HG03432 (cell line): ENCODE measurements at regions not wholly inside any gene's neighbourhood (a gene's known extent, or its start where the extent isn't known, plus 50 kb on each side); places are given as distances from the start of the nearest gene placed in this dataset.
"Not testable (repeated sequence)": the region's sequence is repeated elsewhere in the genome, so short reads cannot be mapped to it uniquely, and the experiment has no call there.

Experiments used
- ATAC-seq: cut with Tn5 transposase; IDR thresholded peaks from one replicate; pipeline ENCODE4 v1.9.1; 2021; ENCODE audit warnings: mild to moderate bottlenecking, moderate library complexity; ENCODE audit not compliant: unreplicated experiment

DNA sequence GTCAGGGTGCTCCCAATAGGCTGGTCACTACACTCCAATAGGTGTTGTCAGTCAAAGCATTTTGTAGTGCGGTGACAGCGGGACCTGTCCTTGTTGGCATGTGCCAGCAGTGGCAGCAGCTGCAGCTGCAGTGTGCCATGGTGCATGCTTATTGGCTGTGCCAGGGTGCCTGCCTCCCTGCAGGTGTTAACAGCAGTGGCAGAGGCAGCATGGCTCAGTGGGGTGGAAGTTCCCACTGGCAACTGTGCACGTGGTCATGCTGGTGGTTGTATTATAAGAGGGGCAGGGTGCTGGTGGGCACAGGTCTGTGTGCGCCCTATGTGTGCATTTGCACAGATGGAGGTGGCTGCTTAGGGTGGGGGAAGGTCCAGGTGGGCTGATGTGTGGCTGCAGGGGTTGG is 133.7 kb upstream of the EDIL3 start:
- ATAC-seq = no peak

DNA sequence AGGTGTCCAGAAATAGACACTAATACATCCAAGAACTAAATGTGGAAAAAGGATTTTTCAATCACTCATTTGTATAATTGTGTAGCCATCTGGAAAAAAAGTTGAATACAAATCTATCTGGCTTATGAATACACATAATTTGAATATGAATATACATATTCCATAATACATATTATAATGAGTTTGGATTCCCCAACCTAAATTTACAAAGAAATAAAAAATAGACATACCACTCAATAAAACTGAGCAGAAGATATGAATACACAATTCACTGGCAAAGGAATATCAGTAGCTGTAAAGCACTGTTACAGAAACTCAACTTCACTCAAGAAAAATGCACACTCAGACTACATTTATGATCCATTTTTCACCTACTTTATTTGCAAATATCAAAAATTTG is 121.9 kb upstream of the EDIL3 start:
- no peak for ATAC-seq

DNA sequence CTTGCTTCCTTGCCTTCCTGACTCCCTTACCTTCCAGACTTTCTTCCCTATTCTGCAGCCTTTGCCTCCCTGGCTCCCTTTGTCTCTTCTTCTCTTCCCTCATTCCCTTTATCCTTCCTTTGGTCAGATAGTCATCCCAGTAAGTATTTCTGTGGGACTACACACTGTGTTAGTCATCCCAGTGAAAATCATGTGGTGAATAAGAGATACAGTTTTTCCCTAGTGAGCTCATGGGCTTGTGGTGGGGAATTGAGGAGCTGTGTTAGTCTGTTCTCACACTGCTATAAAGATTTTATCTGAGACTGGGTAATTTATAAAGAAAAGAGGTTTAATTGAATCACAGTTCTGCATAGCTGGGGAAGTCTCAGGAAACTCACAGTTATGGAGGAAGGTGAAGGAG is 109.8 kb upstream of the EDIL3 start:
- ATAC-seq = no peak

DNA sequence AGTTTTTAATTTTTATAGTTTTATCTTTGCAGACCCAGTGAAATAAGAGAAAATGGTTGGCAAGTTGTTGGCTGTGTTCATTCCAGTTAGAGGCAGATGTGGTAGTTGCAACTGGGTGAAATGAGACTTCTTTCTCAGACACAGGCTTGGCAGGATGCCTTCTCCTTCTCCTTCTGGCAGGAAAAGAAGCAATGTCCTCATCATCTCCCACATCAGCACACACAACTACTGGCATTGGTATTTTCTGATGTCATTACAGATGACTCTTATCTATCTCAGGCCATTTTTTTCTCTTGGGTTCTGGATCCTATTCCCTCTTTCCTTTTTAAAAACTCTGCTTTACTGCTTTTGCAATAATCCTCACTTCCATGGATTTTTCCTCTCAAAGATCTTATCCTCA is 103.3 kb upstream of the EDIL3 start:
- no peak for ATAC-seq

DNA sequence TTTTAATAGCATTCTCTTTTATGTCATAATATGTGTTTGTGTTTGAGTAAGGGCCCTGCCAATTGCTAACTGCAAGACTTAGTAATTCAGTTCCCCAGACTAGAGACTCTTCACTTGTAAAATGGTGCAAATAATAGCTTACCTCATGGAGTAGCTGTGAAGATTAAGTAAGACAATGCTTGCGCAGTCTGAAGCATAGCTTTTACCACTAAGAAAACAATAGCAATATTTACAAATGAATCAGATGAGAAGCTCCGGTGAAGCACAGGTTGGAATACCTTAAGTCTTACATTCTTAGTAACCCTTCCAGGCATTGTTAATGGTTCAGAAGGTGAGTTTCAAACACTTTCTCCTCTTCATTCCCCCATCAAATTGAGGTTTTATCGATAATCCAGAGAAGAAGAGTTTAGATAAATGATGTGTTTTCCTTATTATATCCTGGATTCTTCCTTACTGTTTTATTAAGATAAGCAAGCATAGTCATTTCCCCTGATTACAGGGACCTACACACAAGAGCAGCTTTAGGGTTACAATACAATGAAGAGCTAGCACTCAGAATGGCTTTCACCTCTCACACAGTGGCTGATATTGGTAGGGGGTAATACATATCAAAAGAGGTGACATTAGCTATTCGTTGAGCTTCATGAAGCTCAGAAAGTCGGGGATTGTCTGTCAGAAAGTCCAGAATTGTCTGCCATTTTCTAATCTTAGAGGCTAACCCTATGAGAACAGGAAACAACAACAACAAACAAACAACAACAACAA is 96.4 kb upstream of the EDIL3 start:
- no peak for ATAC-seq

DNA sequence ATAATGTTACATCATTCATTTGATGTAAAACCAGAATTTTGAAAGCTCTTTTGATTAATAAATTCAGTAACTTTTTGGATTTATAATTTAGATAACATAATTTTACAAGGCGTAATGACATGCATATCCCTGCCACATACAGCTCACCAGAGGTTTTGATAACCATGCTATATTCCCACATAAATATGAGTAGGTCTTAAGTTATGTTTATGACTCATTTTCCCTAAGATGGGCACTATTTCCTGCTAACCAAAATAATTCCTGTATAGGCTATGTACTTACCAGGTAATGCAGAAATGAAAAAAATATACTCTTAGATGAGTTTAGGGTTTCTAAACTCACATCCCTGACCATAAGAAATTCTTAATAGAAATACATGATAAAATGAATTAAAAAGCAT is 93.9 kb upstream of the EDIL3 start:
- no peak for ATAC-seq

DNA sequence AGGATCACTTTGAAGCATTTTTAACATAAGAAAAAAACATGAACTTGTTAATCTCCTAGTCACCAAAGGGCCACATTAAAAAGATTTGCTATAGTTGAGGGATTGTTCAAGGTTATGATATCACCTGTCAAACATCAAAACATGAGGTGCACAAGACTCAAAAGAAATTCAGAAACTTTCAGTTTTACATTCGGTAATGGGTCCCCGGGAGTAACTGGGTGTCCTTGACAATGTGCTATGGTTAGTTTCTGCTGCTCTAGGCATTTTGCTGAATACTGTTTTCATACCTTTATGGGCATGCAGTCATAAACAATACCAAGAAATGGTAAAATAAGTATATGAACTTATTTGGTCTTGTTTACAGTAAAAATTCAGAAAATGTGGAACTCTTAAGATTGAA is 92.8 kb upstream of the EDIL3 start:
- no peak for ATAC-seq

DNA sequence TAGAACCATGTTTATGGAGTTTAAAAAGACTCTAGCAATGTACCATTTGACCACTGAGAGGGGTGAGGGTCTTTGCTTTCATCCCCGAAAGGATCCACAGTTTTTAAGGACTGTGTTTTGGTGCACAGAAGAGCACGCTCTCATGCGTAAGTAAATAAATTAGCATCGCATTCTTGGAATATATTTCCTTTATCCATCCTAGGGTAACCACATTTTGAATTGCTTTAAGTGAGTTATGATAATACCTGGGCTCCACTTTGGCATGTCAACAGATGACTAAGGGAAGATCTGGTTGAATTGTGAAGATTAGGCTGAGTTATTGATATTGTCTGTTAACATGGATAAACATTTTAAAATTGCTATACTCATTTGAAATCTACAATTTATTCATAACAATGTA is 89.4 kb upstream of the EDIL3 start:
- ATAC-seq = no peak

DNA sequence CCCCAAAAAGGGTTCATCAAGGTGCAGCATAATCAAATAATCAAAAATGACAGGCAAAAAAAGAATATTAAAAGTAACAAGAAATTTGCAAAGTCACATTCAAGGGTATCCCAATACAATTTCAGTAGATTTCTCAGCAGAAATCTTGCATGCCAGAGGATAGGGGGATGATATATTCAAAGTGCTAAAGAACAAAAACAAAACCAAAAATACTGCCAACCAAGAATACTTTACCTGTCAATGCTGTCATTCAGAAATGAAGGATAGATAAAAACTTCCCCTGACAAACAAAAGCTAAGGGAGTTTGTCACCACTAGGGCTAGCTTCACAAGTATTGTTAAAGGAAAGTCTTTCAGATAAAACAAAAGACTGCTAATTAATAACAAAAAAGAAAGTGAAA is 68.7 kb upstream of the EDIL3 start:
- ATAC-seq = no peak

DNA sequence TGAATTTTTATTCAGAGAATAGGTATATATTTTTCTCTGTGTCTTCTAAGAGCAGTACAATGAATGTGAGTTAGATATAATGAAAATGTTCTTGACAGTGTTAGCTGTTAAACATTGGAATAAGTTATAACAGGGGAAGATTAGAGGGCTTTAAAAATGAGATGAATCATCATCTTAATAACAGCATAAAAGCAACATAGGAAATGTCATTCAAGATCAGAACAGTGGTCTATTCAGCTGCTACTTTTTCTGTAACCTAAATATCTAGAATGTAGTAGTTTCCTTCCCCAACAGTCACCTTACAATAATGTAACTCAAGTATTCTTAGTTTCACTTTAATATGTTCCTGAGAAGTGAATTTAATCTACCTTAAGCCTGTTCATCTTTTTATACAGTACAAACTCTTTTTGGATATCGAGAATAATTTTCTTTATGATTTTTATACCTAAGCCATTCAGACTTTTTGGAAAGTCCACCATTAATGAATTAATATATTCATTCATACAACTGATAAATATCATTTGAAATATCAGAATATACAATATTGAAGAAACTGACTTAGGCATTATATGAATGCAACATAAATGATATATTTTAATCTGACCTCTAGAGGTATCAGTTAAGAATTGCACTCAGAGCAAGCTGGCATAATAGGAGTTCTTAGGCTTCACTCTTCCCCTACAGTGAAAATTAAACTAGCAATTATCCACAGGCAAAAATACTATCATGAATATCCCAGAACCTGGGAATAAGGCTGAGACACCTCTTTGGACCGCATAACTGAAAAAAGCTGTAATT is 66.1 kb upstream of the EDIL3 start:
- ATAC-seq = no peak

DNA sequence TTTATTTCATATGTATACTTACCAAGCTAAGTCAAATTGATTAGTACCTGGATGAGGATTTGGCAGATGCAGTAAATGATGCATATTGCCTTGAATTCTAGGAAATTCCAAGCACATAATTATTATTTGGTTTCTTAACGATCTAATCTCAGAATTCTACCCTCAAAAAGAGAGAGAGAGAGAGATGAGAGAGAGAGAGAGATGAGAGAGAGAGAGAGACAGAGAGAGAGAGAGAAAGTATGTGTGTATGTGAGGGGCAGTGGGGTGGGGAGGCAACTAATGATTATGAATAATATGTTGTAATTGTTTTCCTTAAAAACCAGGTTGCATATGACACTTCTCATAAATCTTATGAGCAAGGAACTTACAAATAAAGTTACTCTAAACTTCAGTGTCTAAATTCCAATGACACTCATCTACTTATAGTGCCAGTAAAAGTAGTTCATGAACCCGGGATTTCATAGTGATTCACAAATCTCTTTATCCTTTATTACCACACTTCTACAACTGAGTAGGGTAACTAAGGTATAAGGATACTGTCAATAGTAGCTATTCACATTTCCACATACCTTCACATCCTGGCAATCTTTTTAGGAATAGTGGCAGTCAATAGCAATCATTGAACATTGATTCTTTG is 60.5 kb upstream of the EDIL3 start:
- no peak for ATAC-seq

DNA sequence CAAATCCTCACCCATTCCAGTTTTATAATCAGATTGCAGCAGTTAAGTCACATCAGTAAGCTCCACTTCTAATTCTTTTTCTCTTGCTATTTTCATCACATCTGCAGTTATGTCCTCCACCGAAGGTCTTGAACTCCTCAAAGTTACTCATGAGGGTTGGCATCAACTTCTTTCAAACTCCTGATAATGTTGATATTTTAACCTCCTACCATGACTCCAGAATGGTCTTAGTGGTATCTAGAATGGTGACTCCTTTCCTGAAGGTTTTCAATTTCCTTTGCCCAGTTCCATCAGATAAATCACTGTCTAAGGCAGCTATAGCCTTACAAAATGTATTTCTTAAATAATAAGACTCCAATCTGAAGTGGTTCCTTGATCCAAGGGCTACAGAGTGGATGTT is 53.8 kb upstream of the EDIL3 start:
- ATAC-seq = no peak

DNA sequence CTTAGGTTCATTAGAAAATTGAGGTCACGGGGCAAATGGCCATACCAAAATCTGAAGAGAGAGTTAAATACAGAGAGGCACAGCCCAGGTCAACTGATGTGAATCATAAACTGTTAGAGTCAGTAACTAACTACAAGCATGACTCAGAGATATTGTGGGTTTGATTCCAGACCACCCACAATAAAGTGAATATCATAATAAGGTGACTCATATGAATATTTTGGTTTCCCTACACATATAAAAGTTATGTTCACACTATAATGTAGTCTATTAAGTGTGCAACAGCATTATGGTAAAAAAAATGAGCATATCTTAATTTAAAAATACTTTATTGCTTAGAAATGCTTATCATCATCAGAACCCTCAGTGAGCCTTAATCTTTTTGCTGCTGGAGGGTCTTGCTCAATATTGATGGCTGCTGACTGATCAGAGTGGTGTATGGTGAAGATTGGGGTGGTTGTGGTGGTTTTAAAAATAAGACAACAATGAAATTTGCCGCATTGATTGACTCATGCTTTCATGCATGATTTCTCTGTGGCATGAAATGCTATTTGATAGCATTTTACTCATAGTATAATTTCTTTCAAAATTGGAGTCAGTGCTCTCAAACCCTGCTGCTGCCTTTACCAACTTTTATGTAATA is 53.1 kb upstream of the EDIL3 start:
- no peak for ATAC-seq

DNA sequence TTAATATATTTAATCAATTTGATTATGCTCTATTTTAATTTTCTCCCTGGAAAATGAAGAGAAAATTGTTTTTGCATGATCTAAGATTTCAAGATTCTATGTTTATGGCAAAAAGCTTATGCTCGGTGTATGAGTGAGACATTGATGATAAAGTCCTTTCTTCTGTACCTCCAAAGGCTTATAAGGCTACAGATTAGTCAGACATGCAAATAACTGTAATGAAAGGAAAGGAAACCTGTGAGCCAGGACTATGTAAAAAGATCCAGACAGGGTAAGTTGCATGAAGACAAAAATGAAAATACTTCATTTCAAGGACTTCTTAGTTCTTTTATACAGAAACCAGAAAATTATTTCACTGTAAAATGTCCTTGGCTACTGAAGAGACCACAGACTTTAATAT is 52.2 kb upstream of the EDIL3 start:
- no peak for ATAC-seq

DNA sequence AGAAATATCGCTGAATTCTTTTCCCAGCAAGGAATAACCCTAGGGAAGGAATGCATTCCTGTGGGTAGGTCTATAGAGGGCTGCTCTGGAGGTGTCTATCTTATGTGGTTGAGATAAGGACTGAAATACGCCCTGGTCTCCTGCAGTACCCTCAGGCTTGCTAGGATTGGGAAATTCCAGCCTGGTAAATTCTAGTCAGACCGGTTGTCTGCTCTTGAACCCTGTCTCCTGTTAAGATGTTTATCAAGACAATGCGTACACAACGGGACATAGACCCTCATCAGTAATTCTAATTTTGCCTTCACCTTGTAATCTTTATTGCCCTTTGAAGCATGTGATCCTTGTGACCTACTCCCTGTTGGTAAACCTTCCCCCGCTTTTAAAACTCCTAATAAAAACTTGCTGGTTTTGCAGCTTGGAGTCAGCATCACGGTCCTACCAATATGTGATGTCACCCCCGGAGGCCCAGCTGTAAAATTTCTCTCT is 51.2 kb upstream of the EDIL3 start:
- ATAC-seq = not testable (repeated sequence)
